Breast epithelium (tissue), 3 donors: ENCODE measurements at regions not wholly inside any gene's neighbourhood (a gene's known extent, or its start where the extent isn't known, plus 50 kb on each side); places are given as distances from the start of the nearest gene placed in this dataset.
"Not testable (repeated sequence)": the region's sequence is repeated elsewhere in the genome, so short reads cannot be mapped to it uniquely, and the experiment has no call there.

Experiments used
- POLR2A ChIP-seq: fragments of 450-650 bp; IDR thresholded peaks from one replicate; pipeline ENCODE4 v1.6.1; 2016; ENCODE audit warnings: antibody characterized with exemption, mild to moderate bottlenecking, moderate library complexity
- POLR2AphosphoS5 ChIP-seq, 3 donors: sonication (generic); formaldehyde crosslinking; IDR thresholded peaks; one replicate each; pipeline ENCODE4 v1.6.1; 2017; ENCODE audit warnings: antibody characterized with exemption in 3 of 3
- TF ChIP-seq, protein P1 (sequence below), 3 donors: fragments of 450-650 bp; IDR thresholded peaks; one replicate each; pipeline ENCODE4 v1.5.1; 2016 to 2017; ENCODE audit warnings: antibody characterized with exemption in 3 of 3, mild to moderate bottlenecking in 3 of 3, moderate library complexity in 3 of 3

DNA sequence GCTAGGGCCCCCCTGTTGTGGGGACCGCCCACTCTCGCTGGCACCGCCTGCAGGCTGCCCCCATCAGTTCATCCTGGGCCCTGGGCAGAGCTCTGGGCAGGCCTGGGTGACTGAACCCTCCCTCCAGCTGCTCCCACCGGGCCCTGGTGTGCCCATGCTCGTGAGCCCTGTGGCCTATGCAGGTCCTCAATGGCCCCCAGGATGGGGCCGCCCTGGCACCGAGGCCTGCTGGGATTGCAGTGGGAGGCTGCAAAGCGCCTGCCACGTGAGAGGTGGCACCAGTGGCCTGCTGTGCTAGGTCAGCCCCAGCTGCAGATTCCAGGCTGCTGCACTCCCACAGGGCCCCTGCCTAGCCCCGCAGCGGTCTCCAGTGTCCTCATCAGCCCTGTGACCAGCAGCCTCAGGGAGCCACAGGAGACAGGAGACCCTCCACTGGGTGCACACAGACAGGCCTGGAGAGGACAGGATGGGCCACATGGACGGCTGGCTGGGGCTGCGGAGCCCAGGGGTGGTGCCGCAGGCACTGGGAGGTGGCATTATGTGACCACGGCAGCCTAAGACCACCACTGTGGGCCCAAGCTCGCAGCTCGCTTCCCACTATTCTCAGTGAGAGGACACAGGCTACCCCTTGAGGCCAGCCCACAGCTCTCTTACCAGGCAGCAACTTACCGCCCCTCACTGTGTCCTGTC, 199.4 kb downstream of the BCR start:
- TF ChIP-seq POLR2A; POLR2AphosphoS5 (IDR thresholded peaks at IDR 0.05): not testable (repeated sequence)
- TF ChIP-seq, protein P1, sequence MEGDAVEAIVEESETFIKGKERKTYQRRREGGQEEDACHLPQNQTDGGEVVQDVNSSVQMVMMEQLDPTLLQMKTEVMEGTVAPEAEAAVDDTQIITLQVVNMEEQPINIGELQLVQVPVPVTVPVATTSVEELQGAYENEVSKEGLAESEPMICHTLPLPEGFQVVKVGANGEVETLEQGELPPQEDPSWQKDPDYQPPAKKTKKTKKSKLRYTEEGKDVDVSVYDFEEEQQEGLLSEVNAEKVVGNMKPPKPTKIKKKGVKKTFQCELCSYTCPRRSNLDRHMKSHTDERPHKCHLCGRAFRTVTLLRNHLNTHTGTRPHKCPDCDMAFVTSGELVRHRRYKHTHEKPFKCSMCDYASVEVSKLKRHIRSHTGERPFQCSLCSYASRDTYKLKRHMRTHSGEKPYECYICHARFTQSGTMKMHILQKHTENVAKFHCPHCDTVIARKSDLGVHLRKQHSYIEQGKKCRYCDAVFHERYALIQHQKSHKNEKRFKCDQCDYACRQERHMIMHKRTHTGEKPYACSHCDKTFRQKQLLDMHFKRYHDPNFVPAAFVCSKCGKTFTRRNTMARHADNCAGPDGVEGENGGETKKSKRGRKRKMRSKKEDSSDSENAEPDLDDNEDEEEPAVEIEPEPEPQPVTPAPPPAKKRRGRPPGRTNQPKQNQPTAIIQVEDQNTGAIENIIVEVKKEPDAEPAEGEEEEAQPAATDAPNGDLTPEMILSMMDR (IDR thresholded peaks at IDR 0.05): not testable (repeated sequence)
